Suprapubic skin (tissue), 3 donors: ENCODE measurements at regions not wholly inside any gene's neighbourhood (a gene's known extent, or its start where the extent isn't known, plus 50 kb on each side); places are given as distances from the start of the nearest gene placed in this dataset.

Experiments used
- POLR2A ChIP-seq, 2 donors: fragments of 450-650 bp; IDR thresholded peaks; one replicate each; pipeline ENCODE4 v1.6.1; 2017; ENCODE audit warnings: antibody characterized with exemption in 2 of 2, mild to moderate bottlenecking in 2 of 2, moderate library complexity in 2 of 2
- TF ChIP-seq, protein P1 (sequence below), 2 donors: fragments of 200-600 bp in 1 of 2; fragments of 450-650 bp in 1 of 2; sonication (generic) in 1 of 2; IDR thresholded peaks; one replicate each; pipeline ENCODE4 v1.5.1; 2016 to 2019; ENCODE audit warnings: antibody characterized with exemption in 2 of 2, mild to moderate bottlenecking in 1 of 2, moderate library complexity in 1 of 2

DNA sequence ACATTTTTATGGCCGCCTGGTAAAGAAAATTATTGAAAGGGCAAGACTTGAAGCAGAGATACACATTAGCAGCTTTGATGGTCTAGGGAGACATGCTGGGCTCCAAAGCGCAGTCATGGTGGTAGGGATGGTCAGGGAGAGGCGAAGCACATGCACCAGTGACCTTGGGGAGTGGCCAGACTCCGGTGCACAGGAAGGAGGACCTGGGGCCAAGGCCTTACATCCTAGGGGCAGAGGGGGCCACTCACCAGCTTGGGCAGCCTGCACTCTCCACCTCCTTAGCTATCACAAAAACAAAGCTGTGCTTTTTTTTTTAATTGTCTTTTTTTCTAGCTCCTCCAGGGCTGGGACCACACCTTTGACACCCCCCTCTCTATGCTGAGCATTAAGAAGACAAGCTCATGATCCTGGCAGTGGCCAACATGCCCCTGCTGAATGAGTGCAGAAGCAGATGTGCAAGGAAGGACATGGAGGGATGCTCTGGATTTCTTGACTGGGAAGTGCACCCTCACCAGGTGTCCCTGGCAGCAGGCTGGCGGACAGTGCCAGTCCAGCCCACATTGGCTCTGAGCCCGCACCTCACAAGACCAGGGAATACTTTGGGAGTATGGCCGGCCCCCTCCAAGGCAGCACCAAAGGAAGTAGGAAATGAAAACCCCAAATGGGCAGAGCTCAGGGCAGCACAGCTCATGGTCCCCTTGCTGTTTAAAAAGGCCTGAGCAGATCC lies 619.9 kb downstream of the TBC1D22A start:
- TF ChIP-seq, protein P1, sequence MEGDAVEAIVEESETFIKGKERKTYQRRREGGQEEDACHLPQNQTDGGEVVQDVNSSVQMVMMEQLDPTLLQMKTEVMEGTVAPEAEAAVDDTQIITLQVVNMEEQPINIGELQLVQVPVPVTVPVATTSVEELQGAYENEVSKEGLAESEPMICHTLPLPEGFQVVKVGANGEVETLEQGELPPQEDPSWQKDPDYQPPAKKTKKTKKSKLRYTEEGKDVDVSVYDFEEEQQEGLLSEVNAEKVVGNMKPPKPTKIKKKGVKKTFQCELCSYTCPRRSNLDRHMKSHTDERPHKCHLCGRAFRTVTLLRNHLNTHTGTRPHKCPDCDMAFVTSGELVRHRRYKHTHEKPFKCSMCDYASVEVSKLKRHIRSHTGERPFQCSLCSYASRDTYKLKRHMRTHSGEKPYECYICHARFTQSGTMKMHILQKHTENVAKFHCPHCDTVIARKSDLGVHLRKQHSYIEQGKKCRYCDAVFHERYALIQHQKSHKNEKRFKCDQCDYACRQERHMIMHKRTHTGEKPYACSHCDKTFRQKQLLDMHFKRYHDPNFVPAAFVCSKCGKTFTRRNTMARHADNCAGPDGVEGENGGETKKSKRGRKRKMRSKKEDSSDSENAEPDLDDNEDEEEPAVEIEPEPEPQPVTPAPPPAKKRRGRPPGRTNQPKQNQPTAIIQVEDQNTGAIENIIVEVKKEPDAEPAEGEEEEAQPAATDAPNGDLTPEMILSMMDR (IDR thresholded peaks at IDR 0.05): no peak
- no peak for TF ChIP-seq POLR2A (IDR thresholded peaks at IDR 0.05)
